ENCODE measurements at regions not wholly inside any gene's neighbourhood (a gene's known extent, or its start where the extent isn't known, plus 50 kb on each side); places are given as distances from the start of the nearest gene placed in this dataset.

- H3K79me1 ChIP-seq (ENCODE audit: low read depth, low read length), result no peaks in the 10 kb centered on the region
- H4K91ac ChIP-seq (ENCODE audit: low read depth, low read length, poor library complexity), result no peak overlapping the region
- no peak overlapping the region for H2BK5ac ChIP-seq (ENCODE audit: low read length)
- DNase-seq (ENCODE audit: low spot score), result no peak
- no peaks in the 10 kb centered on the region for H3K9me3 ChIP-seq (replicated peaks in 1 of 2; ENCODE audit: control insufficient read depth in 2 of 2, insufficient read depth in 1 of 2, low read depth in 1 of 2, low read length in 2 of 2)
- no peak overlapping the region for H3K4me3 ChIP-seq (ENCODE audit: low read length in 2 of 2)
- peak overlapping the region; percentile 16 for H3K18ac ChIP-seq (ENCODE audit: low read length)
- WGBS, 2 donors (ENCODE audit: extremely low coverage in 2 of 2, insufficient read length in 2 of 2, insufficient replicate concordance in 1 of 2), result no CpG with 5 or more reads among the region's 4 CpGs
- H3K27ac ChIP-seq (replicated peaks; ENCODE audit: low read length), result no peak overlapping the region
- no peak overlapping the region for H2BK12ac ChIP-seq (ENCODE audit: low read length)
- H3K9ac ChIP-seq (ENCODE audit: low read depth, low read length, poor library complexity), result no peak overlapping the region
- peaks cover 0 to 4% of the 10 kb centered on the region in 2 donors for H3K4me1 ChIP-seq (ENCODE audit: control insufficient read depth in 2 of 2, insufficient read depth in 1 of 2, low read depth in 1 of 2, low read length in 2 of 2)
- H2AFZ ChIP-seq (ENCODE audit: low read length), result no peak overlapping the region
- no peak overlapping the region for H4K8ac ChIP-seq (ENCODE audit: low read depth, low read length)
- no peak overlapping the region for H2BK120ac ChIP-seq (ENCODE audit: low read depth, low read length)
- no peak overlapping the region for H2BK15ac ChIP-seq (ENCODE audit: low read length)
- H3K36me3 ChIP-seq (replicated peaks in 1 of 2; ENCODE audit: control insufficient read depth in 2 of 2, insufficient read depth in 2 of 2, low read length in 2 of 2), result no peaks in the 10 kb centered on the region
- no peak overlapping the region for H3K4me2 ChIP-seq (ENCODE audit: insufficient read depth, low read length, poor library complexity, severe bottlenecking)
- no peak overlapping the region for H3K4ac ChIP-seq (ENCODE audit: low read length)
- no peak overlapping the region for H2AK5ac ChIP-seq (ENCODE audit: low read depth, low read length)
- H3K14ac ChIP-seq (ENCODE audit: low read length), result no peak overlapping the region
- H3K23ac ChIP-seq (ENCODE audit: low read depth, low read length, poor library complexity), result no peak overlapping the region
- no peaks in the 10 kb centered on the region for H3K27me3 ChIP-seq (ENCODE audit: control insufficient read depth in 3 of 3, insufficient read depth in 3 of 3, low read depth in 1 of 3, low read length in 3 of 3)
These were observed 216.3 kb downstream of the RNF144A start for GRCh38 chr2:7133521-7133920.

GRCh38 chr2:7140306-7140705 lies 223.1 kb downstream of the RNF144A start:
- WGBS, 2 donors (ENCODE audit: extremely low coverage in 2 of 2, insufficient read length in 2 of 2, insufficient replicate concordance in 1 of 2), result no CpG with 5 or more reads among the region's 1 CpG
- H4K91ac ChIP-seq (ENCODE audit: low read depth, low read length, poor library complexity), result no peak overlapping the region
- no peak overlapping the region for H3K14ac ChIP-seq (ENCODE audit: low read length)
- H3K27ac ChIP-seq (replicated peaks; ENCODE audit: low read length), result no peak overlapping the region
- H2BK120ac ChIP-seq (ENCODE audit: low read depth, low read length), result no peak overlapping the region
- H2AK5ac ChIP-seq (ENCODE audit: low read depth, low read length), result no peak overlapping the region
- no peak overlapping the region for H3K23ac ChIP-seq (ENCODE audit: low read depth, low read length, poor library complexity)
- H3K9me3 ChIP-seq (replicated peaks in 1 of 2; ENCODE audit: control insufficient read depth in 2 of 2, insufficient read depth in 1 of 2, low read depth in 1 of 2, low read length in 2 of 2), result peaks cover 2 to 10% of the 10 kb centered on the region in 2 donors
- H4K8ac ChIP-seq (ENCODE audit: low read depth, low read length), result no peak overlapping the region
- H3K4me3 ChIP-seq (ENCODE audit: low read length in 2 of 2), result no peak overlapping the region
- no peak overlapping the region for H3K4me2 ChIP-seq (ENCODE audit: insufficient read depth, low read length, poor library complexity, severe bottlenecking)
- no peak overlapping the region for H3K4ac ChIP-seq (ENCODE audit: low read length)
- no peak overlapping the region for H2BK12ac ChIP-seq (ENCODE audit: low read length)
- no peaks in the 10 kb centered on the region for H3K27me3 ChIP-seq (ENCODE audit: control insufficient read depth in 3 of 3, insufficient read depth in 3 of 3, low read depth in 1 of 3, low read length in 3 of 3)
- H3K9ac ChIP-seq (ENCODE audit: low read depth, low read length, poor library complexity), result no peak overlapping the region
- H3K4me1 ChIP-seq (ENCODE audit: control insufficient read depth in 2 of 2, insufficient read depth in 1 of 2, low read depth in 1 of 2, low read length in 2 of 2), result no peaks in the 10 kb centered on the region
- H2BK15ac ChIP-seq (ENCODE audit: low read length), result no peak overlapping the region
- DNase-seq (ENCODE audit: low spot score), result no peak
- no peak overlapping the region for H2AFZ ChIP-seq (ENCODE audit: low read length)
- H2BK5ac ChIP-seq (ENCODE audit: low read length), result no peak overlapping the region
- H3K36me3 ChIP-seq (replicated peaks in 1 of 2; ENCODE audit: control insufficient read depth in 2 of 2, insufficient read depth in 2 of 2, low read length in 2 of 2), result no peaks in the 10 kb centered on the region
- no peaks in the 10 kb centered on the region for H3K79me1 ChIP-seq (ENCODE audit: low read depth, low read length)
- H3K18ac ChIP-seq (ENCODE audit: low read length), result no peak overlapping the region

- no peak overlapping the region for H4K8ac ChIP-seq (ENCODE audit: low read depth, low read length)
- H3K9me3 ChIP-seq (replicated peaks in 1 of 2; ENCODE audit: control insufficient read depth in 2 of 2, insufficient read depth in 1 of 2, low read depth in 1 of 2, low read length in 2 of 2), result peaks cover 2 to 10% of the 10 kb centered on the region in 2 donors
- H3K27ac ChIP-seq (replicated peaks; ENCODE audit: low read length), result peak overlapping the region; percentile 40
- no peaks in the 10 kb centered on the region for H3K36me3 ChIP-seq (replicated peaks in 1 of 2; ENCODE audit: control insufficient read depth in 2 of 2, insufficient read depth in 2 of 2, low read length in 2 of 2)
- no peak overlapping the region for H3K18ac ChIP-seq (ENCODE audit: low read length)
- H3K9ac ChIP-seq (ENCODE audit: low read depth, low read length, poor library complexity), result no peak overlapping the region
- no peak for DNase-seq (ENCODE audit: low spot score)
- H3K14ac ChIP-seq (ENCODE audit: low read length), result no peak overlapping the region
- no peak overlapping the region for H2BK5ac ChIP-seq (ENCODE audit: low read length)
- H2BK120ac ChIP-seq (ENCODE audit: low read depth, low read length), result no peak overlapping the region
- no peak overlapping the region for H2BK12ac ChIP-seq (ENCODE audit: low read length)
- no peak overlapping the region for H2AK5ac ChIP-seq (ENCODE audit: low read depth, low read length)
- H3K4me3 ChIP-seq (ENCODE audit: low read length in 2 of 2), result no peak overlapping the region
- H2BK15ac ChIP-seq (ENCODE audit: low read length), result no peak overlapping the region
- H3K4ac ChIP-seq (ENCODE audit: low read length), result no peak overlapping the region
- no peak overlapping the region for H4K91ac ChIP-seq (ENCODE audit: low read depth, low read length, poor library complexity)
- H3K4me2 ChIP-seq (ENCODE audit: insufficient read depth, low read length, poor library complexity, severe bottlenecking), result no peak overlapping the region
- H3K4me1 ChIP-seq (ENCODE audit: control insufficient read depth in 2 of 2, insufficient read depth in 1 of 2, low read depth in 1 of 2, low read length in 2 of 2), result peaks cover 2 to 3% of the 10 kb centered on the region in 2 donors
- no peaks in the 10 kb centered on the region for H3K79me1 ChIP-seq (ENCODE audit: low read depth, low read length)
- H3K27me3 ChIP-seq (ENCODE audit: control insufficient read depth in 3 of 3, insufficient read depth in 3 of 3, low read depth in 1 of 3, low read length in 3 of 3), result no peaks in the 10 kb centered on the region
- H2AFZ ChIP-seq (ENCODE audit: low read length), result no peak overlapping the region
- no peak overlapping the region for H3K23ac ChIP-seq (ENCODE audit: low read depth, low read length, poor library complexity)
These were observed 228.5 kb downstream of the RNF144A start for GRCh38 chr2:7145707-7146106.

- H4K91ac ChIP-seq (ENCODE audit: low read depth, low read length, poor library complexity), result no peak overlapping the region
- no peak overlapping the region for H4K8ac ChIP-seq (ENCODE audit: low read depth, low read length)
- no peak overlapping the region for H2BK5ac ChIP-seq (ENCODE audit: low read length)
- no peak overlapping the region for H3K23ac ChIP-seq (ENCODE audit: low read depth, low read length, poor library complexity)
- peaks cover 2 to 10% of the 10 kb centered on the region in 2 donors for H3K9me3 ChIP-seq (replicated peaks in 1 of 2; ENCODE audit: control insufficient read depth in 2 of 2, insufficient read depth in 1 of 2, low read depth in 1 of 2, low read length in 2 of 2)
- peak overlapping the region; percentile 40 for H3K27ac ChIP-seq (replicated peaks; ENCODE audit: low read length)
- H3K36me3 ChIP-seq (replicated peaks in 1 of 2; ENCODE audit: control insufficient read depth in 2 of 2, insufficient read depth in 2 of 2, low read length in 2 of 2), result no peaks in the 10 kb centered on the region
- no peak overlapping the region for H2BK120ac ChIP-seq (ENCODE audit: low read depth, low read length)
- no peak overlapping the region for H2BK12ac ChIP-seq (ENCODE audit: low read length)
- H2BK15ac ChIP-seq (ENCODE audit: low read length), result no peak overlapping the region
- H3K4me1 ChIP-seq (ENCODE audit: control insufficient read depth in 2 of 2, insufficient read depth in 1 of 2, low read depth in 1 of 2, low read length in 2 of 2), result peaks cover 2 to 3% of the 10 kb centered on the region in 2 donors
- H3K79me1 ChIP-seq (ENCODE audit: low read depth, low read length), result no peaks in the 10 kb centered on the region
- H2AFZ ChIP-seq (ENCODE audit: low read length), result no peak overlapping the region
- no peak overlapping the region for H3K4ac ChIP-seq (ENCODE audit: low read length)
- no peak overlapping the region for H3K14ac ChIP-seq (ENCODE audit: low read length)
- H3K4me2 ChIP-seq (ENCODE audit: insufficient read depth, low read length, poor library complexity, severe bottlenecking), result no peak overlapping the region
- H3K9ac ChIP-seq (ENCODE audit: low read depth, low read length, poor library complexity), result no peak overlapping the region
- no peak overlapping the region for H2AK5ac ChIP-seq (ENCODE audit: low read depth, low read length)
- no peaks in the 10 kb centered on the region for H3K27me3 ChIP-seq (ENCODE audit: control insufficient read depth in 3 of 3, insufficient read depth in 3 of 3, low read depth in 1 of 3, low read length in 3 of 3)
- no peak for DNase-seq (ENCODE audit: low spot score)
- no peak overlapping the region for H3K4me3 ChIP-seq (ENCODE audit: low read length in 2 of 2)
- H3K18ac ChIP-seq (ENCODE audit: low read length), result no peak overlapping the region
These were observed 228.9 kb downstream of the RNF144A start for GRCh38 chr2:7146151-7146550.

Measured in neuronal stem cell (in vitro differentiated cells).